Aorta (tissue), 5 donors: ENCODE measurements at regions not wholly inside any gene's neighbourhood (a gene's known extent, or its start where the extent isn't known, plus 50 kb on each side); places are given as distances from the start of the nearest gene placed in this dataset.

ENCODE experiments used
- ATAC-seq: fragments of 200-7000 bp; cut with Tn5 transposase; one replicate; pipeline ENCODE4 v1.9.1; 2022; ENCODE audit warnings: moderate library complexity; ENCODE audit not compliant: low FRiP score
- DNase-seq, 2 donors: peaks; one replicate each; pipeline ENCODE4 v3.0.0-alpha.2; 2020
- H3K27ac ChIP-seq, 2 donors: one replicate each; pipeline ENCODE4 v1.5.1; 2013; ENCODE audit warnings: low read length in 2 of 2, mild to moderate bottlenecking in 2 of 2, moderate library complexity in 2 of 2, control low read depth in 1 of 2, inconsistent platforms in 1 of 2, low read depth in 1 of 2
- H3K27me3 ChIP-seq, 2 donors: one replicate each; pipeline ENCODE4 v1.6.1; 2013; ENCODE audit warnings: control low read depth in 1 of 2, low read length in 1 of 2, mild to moderate bottlenecking in 1 of 2, moderate library complexity in 1 of 2; ENCODE audit not compliant: insufficient read depth in 2 of 2, control insufficient read depth in 1 of 2
- H3K36me3 ChIP-seq, 2 donors: one replicate each; pipeline ENCODE4 v1.6.1; 2013; ENCODE audit warnings: control low read depth in 1 of 2, low read length in 1 of 2, mild to moderate bottlenecking in 1 of 2; ENCODE audit not compliant: insufficient read depth in 2 of 2, control insufficient read depth in 1 of 2
- H3K4me1 ChIP-seq, 2 donors: one replicate each; pipeline ENCODE4 v1.6.1; 2013; ENCODE audit warnings: low read length in 2 of 2, control low read depth in 1 of 2, mild to moderate bottlenecking in 1 of 2, moderate library complexity in 1 of 2; ENCODE audit not compliant: insufficient read depth in 2 of 2, control insufficient read depth in 1 of 2
- H3K4me3 ChIP-seq, 2 donors: one replicate each; pipeline ENCODE4 v1.5.1; 2013; ENCODE audit warnings: low read length in 2 of 2, control low read depth in 1 of 2, mild to moderate bottlenecking in 1 of 2
- H3K9me3 ChIP-seq: one replicate; pipeline ENCODE4 v1.6.1; 2013; ENCODE audit warnings: mild to moderate bottlenecking, low read length; ENCODE audit not compliant: control insufficient read depth
- WGBS, 2 donors: extraction: QIAGEN DNeasy Blood & Tissue Kit; methylation state at CpG; one replicate each; pipeline ENCODE4 v1.1.7; 2013; 5-methylcytosine and 5-hydroxymethylcytosine counted together
- intact Hi-C, 2 donors: fragments of 100-400 bp; cut with DNase I; formaldehyde crosslinking; loops; one replicate each; pipeline versions ENCODE4 v1.14.2 to v1.15.0; 2022
- donor health status: healthy with polysubstance abuse.
- donor health status: Bipolar disorder and iron deficiency.
- donor health status: DM: no; HTN: no; CAD: no.
- donor health status: DM: no; HTN: no; CAD: no.
- donor health status: DM: yes; HTN: yes; CAD: no.

DNA sequence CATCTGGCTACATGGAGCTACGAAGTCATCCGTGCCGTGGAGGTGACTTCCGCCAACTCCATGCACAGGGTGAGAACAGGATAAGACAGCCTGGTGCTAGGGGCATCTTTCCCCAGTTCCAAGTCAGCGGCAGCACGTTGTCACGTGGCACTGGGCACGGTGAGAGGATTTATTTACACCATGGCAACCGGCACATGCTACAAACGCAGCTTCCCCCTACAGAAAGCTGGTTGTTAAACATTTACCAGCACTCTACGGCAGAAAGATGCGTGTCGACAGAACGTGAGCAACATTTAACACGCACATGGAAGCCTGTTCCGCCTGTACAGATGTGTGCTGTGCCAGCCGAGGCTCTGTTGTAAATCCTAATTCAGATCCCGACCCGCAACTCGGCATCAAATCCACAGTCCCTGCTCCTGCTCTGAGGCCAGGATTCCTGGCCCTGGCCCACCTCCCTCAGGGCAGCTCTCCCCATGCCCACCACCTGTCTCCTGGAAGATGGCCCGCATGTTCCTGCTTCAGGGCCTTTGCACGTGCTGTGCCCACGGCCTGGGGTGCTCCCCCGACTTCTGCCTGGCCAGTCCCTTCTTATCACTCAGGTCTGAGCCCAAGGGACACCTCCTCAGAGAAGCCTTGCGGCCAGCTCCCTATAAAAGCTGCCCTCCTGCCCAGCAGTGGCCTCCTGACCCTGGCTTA lies 114.1 kb downstream of the RFLNA start:
- WGBS, 2 donors, result 93 to 96% methylated on average over 25 of the region's 25 CpGs
- intact Hi-C loops, result no loop called here
- Histone ChIP-seq H3K9me3 (no peaks in the 10 kb centered on the region), H3K4me3 (no peak overlapping the region), H3K36me3 (no peaks in the 10 kb centered on the region), H3K27me3 (no peaks in the 10 kb centered on the region), H3K4me1 (no peaks in the 10 kb centered on the region), H3K27ac (no peak overlapping the region)
- ATAC-seq (no peak), DNase-seq (no peak)

DNA sequence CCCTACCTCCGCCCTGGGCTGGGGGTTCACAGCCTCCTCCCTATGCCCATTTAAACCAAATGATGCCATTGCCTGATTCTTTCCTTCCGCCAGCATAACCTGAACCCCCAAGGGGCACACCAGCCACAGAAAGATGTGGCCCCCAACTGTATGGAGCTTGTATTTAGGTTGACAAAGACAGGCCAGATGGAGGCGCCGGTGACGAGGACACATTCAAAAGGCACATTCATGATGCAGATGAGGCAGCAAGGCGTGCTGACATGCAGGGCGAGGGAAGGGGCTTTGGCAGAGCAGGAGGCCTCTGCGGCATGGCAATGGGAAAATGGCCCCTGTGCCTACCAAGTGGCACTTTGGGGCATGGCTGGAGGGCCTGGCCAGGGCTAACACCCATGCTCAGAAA lies 112.2 kb downstream of the RFLNA start:
- intact Hi-C loops, result no loop called here
- DNase-seq, result no peak
- Histone ChIP-seq H3K9me3 (no peaks in the 10 kb centered on the region), H3K4me3 (no peak overlapping the region), H3K27ac (no peak overlapping the region), H3K27me3 (no peaks in the 10 kb centered on the region), H3K4me1 (no peaks in the 10 kb centered on the region), H3K36me3 (no peaks in the 10 kb centered on the region)
- no peak for ATAC-seq
- 95 to 97% methylated on average over 8 of the region's 8 CpGs for WGBS, 2 donors

DNA sequence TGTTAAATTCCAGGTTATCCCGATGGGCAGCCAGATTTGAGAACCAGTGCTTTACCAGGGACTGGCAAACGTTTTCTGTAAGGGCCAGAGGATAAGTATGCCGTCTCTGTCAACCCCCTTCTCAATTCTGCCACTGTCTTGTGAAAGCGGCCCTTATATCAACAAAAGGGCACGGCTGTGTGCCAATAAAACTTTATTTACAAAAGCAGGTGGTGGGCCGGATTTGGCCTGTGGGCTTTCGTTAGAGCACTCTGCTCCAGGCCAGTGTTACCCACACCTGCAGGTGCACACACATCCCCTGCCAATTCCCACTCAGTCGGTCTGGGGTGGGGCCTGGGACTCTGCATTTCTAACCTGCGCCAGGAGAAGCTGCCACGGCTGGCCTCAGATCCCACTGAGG lies 111.2 kb downstream of the RFLNA start:
- DNase-seq (no peak), ATAC-seq (no peak)
- 92% methylated on average over 10 of the region's 10 CpGs for WGBS, 2 donors
- no peak overlapping the region for H3K4me3 ChIP-seq
- no peaks in the 10 kb centered on the region for H3K27me3 ChIP-seq
- no peaks in the 10 kb centered on the region for H3K9me3 ChIP-seq
- no peaks in the 10 kb centered on the region for H3K4me1 ChIP-seq
- H3K36me3 ChIP-seq, result no peaks in the 10 kb centered on the region
- H3K27ac ChIP-seq, result no peak overlapping the region
- intact Hi-C loops, result no loop called here

DNA sequence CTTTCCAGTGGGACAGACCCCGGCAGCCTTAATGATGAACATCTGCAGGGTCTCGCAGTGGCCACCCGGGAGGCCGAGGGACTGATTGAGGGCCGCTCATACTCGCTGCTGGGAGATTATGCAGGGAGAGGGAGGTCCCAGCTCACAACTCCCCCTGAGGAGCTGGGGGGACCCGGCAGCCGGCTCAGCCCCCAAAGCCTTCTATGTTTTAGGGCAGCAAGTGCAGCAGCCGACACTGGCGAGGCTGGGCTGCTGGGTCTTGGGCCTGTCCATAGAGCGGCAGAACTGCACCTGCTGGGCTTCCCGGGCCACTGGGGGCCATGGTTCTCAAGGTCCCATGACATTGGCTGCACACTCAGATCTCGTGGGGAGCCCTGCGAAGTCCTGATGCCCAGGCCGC lies 110.7 kb downstream of the RFLNA start:
- H3K36me3 ChIP-seq, result no peaks in the 10 kb centered on the region
- no peak for ATAC-seq
- H3K4me1 ChIP-seq, result no peaks in the 10 kb centered on the region
- no peak overlapping the region for H3K4me3 ChIP-seq
- H3K9me3 ChIP-seq, result no peaks in the 10 kb centered on the region
- 83 to 87% methylated on average over 15 of the region's 15 CpGs for WGBS, 2 donors
- H3K27ac ChIP-seq, result no peak overlapping the region
- no peak for DNase-seq
- no peaks in the 10 kb centered on the region for H3K27me3 ChIP-seq
- intact Hi-C loops, result no loop called here

DNA sequence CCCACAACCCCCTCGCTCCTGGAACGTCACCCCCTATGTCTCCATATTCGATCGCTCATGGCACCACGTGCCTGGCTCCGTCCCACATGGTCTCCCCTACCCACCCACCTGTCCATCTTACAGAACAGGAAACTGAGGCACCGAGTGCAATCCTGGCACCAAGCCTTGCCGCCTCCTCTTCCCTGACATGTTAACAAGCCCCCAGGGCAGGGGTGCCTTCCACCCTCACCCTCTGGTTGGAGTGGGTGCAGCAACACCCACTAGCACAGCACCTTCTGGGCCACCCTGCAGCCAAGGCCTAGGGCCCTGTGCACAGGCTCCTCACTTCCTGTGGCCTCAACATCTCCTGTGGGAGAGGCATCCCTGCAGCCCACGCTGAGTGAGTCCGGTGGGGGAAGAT lies 110.3 kb downstream of the RFLNA start:
- no peak for ATAC-seq
- no peaks in the 10 kb centered on the region for H3K4me1 ChIP-seq
- no peak overlapping the region for H3K4me3 ChIP-seq
- intact Hi-C loops, result no loop called here
- no peaks in the 10 kb centered on the region for H3K9me3 ChIP-seq
- H3K27me3 ChIP-seq, result no peaks in the 10 kb centered on the region
- no peaks in the 10 kb centered on the region for H3K36me3 ChIP-seq
- WGBS, 2 donors, result 87% methylated on average over 10 of the region's 10 CpGs
- DNase-seq, result no peak
- no peak overlapping the region for H3K27ac ChIP-seq

DNA sequence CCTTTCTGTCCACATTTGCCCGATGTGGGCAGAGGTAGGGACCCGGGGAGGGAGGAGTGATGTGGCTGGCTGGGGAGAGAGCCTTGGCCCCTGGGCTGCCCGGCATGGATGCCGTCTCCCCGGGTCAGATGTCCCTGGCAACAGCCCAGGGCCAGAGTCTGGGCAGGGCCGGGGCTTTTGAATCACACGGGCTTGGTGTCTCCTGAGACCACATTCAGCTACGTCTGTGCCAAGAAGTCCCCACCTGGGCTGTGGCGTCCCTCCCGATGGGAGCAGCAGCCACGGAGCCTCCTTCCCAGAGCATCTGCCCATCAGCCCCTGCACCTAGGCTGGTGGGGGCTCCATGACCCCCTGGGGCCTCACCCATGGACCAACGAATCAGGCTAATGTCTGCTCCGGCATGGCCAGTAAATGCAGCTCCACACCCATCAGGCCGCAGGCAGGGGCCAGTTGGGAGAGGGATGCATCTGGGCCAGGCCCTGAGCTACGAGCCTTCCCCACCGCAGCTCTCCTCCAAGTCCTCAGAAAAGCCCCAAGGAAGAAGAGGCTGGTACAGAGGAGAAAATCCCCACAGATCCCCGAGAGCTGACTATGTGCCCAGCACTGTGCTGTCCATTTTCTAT lies 109.4 kb downstream of the RFLNA start:
- no peaks in the 10 kb centered on the region for H3K36me3 ChIP-seq

DNA sequence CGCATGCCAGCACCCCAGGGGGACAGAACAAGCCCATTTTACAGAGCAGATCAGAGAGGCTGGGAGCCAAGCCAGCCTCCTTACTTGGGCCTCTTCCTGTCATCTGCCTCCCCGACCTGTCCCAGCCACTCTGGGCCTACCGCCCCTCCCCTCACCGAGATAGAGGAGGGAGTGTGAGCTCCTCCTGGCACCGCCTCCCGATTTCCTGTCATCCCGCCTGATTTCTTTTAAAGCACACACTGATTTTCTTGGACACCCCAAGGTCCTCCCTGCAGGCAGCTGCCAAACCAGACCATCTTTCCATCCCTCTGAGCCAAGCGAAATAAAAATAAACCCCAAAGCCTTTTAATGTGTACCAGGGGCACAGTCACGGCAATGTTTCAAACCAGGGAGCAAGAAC lies 108.4 kb downstream of the RFLNA start:
- Histone ChIP-seq H3K4me1 (no peaks in the 10 kb centered on the region), H3K9me3 (no peaks in the 10 kb centered on the region), H3K4me3 (no peak overlapping the region), H3K36me3 (no peaks in the 10 kb centered on the region), H3K27ac (no peak overlapping the region), H3K27me3 (no peaks in the 10 kb centered on the region)
- intact Hi-C loops, result no loop called here
- 50 to 51% methylated on average over 9 of the region's 9 CpGs for WGBS, 2 donors
- ATAC-seq, result no peak
- no peak for DNase-seq

More for the DNA sequence above, 109.4 kb downstream of the RFLNA start:
- H3K27ac ChIP-seq, result no peak overlapping the region
- ATAC-seq (peak; percentile 45), DNase-seq (peak in 1 of 2 donors; percentile 62)
- intact Hi-C loops, result no loop called here
- H3K4me1 ChIP-seq, result no peaks in the 10 kb centered on the region
- 25 to 28% methylated on average over 17 of the region's 17 CpGs for WGBS, 2 donors
- H3K27me3 ChIP-seq, result no peaks in the 10 kb centered on the region
- no peak overlapping the region for H3K4me3 ChIP-seq
- no peaks in the 10 kb centered on the region for H3K9me3 ChIP-seq

DNA sequence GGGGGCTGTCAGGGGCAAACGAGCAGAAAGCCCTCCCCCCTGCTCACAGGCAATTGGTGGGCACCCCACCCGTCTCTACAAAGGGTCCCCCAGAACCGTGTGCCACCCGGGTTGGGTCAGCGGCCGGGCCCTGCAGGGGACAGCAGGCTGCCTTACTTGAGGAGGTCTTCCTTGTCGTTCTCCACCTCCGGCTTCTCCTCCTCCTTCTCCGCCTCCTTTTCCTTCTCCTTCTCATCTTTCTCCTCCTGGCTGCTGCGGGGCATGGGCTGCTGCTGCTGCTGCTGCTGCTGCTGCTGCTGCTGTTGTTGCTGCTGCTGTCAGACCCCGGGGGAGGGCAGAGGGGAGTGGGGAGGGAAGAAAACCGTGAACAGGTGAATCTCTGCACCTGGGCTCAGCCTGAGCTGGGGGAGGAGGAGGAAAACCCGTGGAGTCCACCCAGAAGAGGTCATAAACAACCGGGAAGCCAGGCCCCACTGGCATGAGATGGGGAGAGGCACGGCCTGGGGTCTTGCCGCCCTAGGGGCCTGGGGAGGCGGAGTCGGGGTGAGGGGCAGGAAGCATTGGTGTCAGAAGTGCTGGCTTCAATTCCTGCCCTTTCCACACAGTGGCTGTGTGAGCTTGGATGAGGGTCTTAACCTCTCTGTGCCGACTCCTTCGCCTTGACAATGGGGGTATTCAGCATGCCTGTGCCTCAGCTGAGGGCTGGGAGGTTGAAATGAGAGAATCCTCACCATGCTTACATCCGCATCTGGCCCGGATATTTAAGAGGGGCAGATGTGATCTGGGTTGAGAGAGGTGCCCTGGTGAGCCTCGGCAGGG lies 107.6 kb downstream of the RFLNA start:
- Histone ChIP-seq H3K4me3 (no peak overlapping the region), H3K27ac (no peak overlapping the region), H3K36me3 (no peaks in the 10 kb centered on the region), H3K4me1 (no peaks in the 10 kb centered on the region), H3K9me3 (no peaks in the 10 kb centered on the region), H3K27me3 (no peaks in the 10 kb centered on the region)
- DNase-seq (no peak), ATAC-seq (no peak)
- intact Hi-C loops, result no loop called here
- WGBS, 2 donors, result 81 to 82% methylated on average over 21 to 23 of the region's 23 CpGs
